ACHN (cell line): ENCODE measurements at regions not wholly inside any gene's neighbourhood (a gene's known extent, or its start where the extent isn't known, plus 50 kb on each side); places are given as distances from the start of the nearest gene placed in this dataset.
"Not testable (repeated sequence)": the region's sequence is repeated elsewhere in the genome, so short reads cannot be mapped to it uniquely, and the experiment has no call there.

Experiments used
- DNase-seq: peaks from one replicate; pipeline ENCODE4 v3.0.0-alpha.2; 2015
- in situ Hi-C: cut with HindIII; loops from 2 replicates; pipeline ENCODE4 v1.10.0; 2017; ENCODE audit warnings: low sequenced_read_pairs, low pct_ligation_motif_present, low pct_unique_long_range_greater_than_20kb

- DNase-seq = no peak
- in situ Hi-C loops = no loop called here
Observed at GRCh38 chr10:3639546-3639945, 145.5 kb downstream of the KLF6 start.

- no peak for DNase-seq
- in situ Hi-C loops = no loop called here
Observed at GRCh38 chr10:3636356-3637181, 148.4 kb downstream of the KLF6 start.

- in situ Hi-C loops = no loop called here
- DNase-seq = no peak
Observed at GRCh38 chr10:3635697-3636096, 149.3 kb downstream of the KLF6 start.

GRCh38 chr10:3635211-3635671 lies 149.8 kb downstream of the KLF6 start:
- DNase-seq = no peak
- in situ Hi-C loops = no loop called here

GRCh38 chr10:3634646-3635045 lies 150.4 kb downstream of the KLF6 start:
- in situ Hi-C loops = not testable (repeated sequence)

GRCh38 chr10:3631701-3632330 lies 153.2 kb downstream of the KLF6 start:
- in situ Hi-C loops = no loop called here
- no peak for DNase-seq

More at GRCh38 chr10:3634646-3635045, 150.4 kb downstream of the KLF6 start:
- not testable (repeated sequence) for DNase-seq

- no peak for DNase-seq
- in situ Hi-C loops = no loop called here
Observed at GRCh38 chr10:3631291-3631690, 153.7 kb downstream of the KLF6 start.

GRCh38 chr10:3625959-3626751 lies 158.9 kb downstream of the KLF6 start:
- DNase-seq = no peak
- in situ Hi-C loops = no loop called here

GRCh38 chr10:3624367-3624766 lies 160.6 kb downstream of the KLF6 start:
- DNase-seq = no peak
- in situ Hi-C loops = no loop called here

GRCh38 chr10:3623746-3624145 lies 161.3 kb downstream of the KLF6 start:
- DNase-seq = no peak
- in situ Hi-C loops = no loop called here

GRCh38 chr10:3622845-3623621 lies 162.0 kb downstream of the KLF6 start:
- DNase-seq = no peak
- in situ Hi-C loops = no loop called here

- in situ Hi-C loops = no loop called here
Observed at GRCh38 chr10:3622427-3622826, 162.6 kb downstream of the KLF6 start.

GRCh38 chr10:3620818-3621217 lies 164.2 kb downstream of the KLF6 start:
- DNase-seq = no peak
- in situ Hi-C loops = no loop called here

More at GRCh38 chr10:3622427-3622826, 162.6 kb downstream of the KLF6 start:
- DNase-seq = no peak

GRCh38 chr10:3619241-3619640 lies 165.8 kb downstream of the KLF6 start:
- DNase-seq = no peak
- in situ Hi-C loops = no loop called here

- in situ Hi-C loops = no loop called here
- DNase-seq = no peak
Observed at GRCh38 chr10:3616880-3617279, 168.1 kb downstream of the KLF6 start.

GRCh38 chr10:3613318-3613717 lies 171.7 kb downstream of the KLF6 start:
- in situ Hi-C loops = no loop called here

GRCh38 chr10:3612183-3613001 lies 172.6 kb downstream of the KLF6 start:
- DNase-seq = no peak
- in situ Hi-C loops = no loop called here

More at GRCh38 chr10:3613318-3613717, 171.7 kb downstream of the KLF6 start:
- DNase-seq = no peak

GRCh38 chr10:3606309-3606708 lies 178.7 kb downstream of the KLF6 start:
- DNase-seq = no peak
- in situ Hi-C loops = no loop called here
